ENCODE measurements at regions not wholly inside any gene's neighbourhood (a gene's known extent, or its start where the extent isn't known, plus 50 kb on each side); places are given as distances from the start of the nearest gene placed in this dataset.

DNA sequence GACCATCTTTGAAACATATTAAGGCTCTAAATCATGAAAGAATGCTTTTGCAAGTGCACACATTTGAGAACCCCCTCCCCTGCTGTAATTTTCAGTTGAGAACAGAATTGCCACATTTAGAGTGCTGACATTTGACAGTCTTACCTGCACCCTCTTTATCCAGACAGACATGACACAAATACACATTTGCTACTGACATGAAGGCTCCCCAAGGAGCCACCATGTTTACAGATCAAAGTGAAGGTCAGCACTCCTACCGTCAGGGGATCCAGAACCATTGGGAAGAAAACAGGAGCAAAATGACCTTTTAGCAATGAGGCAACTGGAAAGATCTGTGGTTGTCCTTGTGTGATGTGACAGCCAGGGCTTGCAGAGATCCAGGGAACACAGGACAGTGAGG is 315.4 kb upstream of the CNR1 start (continued):
- TF ChIP-seq BCLAF1 (IDR thresholded peaks at IDR 0.05) = no peak
- TF ChIP-seq ZNF17 (CRISPR knock-in tag; IDR thresholded peaks at IDR 0.05) = no peak

DNA sequence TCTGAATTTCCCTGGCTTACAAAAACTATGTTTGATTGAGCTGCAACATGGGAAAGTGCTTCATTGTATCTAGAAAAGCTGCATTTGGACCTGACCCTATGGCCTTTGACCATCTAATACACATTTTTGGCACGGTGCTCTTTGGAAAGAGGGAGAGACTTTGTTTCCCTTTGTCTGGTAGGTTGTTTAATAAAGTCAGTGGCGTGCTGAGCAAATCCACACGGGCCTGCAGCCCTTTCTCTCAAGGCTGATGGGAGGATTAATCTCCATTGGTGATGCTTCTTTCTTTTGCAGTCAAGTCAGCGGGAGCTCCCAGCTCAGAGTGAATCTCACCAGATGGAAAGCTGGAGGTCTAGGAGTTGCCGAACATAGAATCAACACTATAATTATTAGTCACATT is 314.7 kb upstream of the CNR1 start:
- intact Hi-C loops (cut with micrococcal nuclease; ENCODE audit: unreplicated experiment) = no loop called here
- Histone ChIP-seq H3K4me3 (replicated peaks in 1 of 3; ENCODE audit: insufficient read depth in 1 of 3, low read depth in 2 of 3, low read length in 3 of 3) (no peak overlapping the region), H3K9me3 (ENCODE audit: low read length) (peaks cover 18% of the 10 kb centered on the region), H3K9ac (ENCODE audit: insufficient read depth, low read depth, low read length) (no peak overlapping the region), H3K79me2 (ENCODE audit: insufficient read depth, low read length) (no peaks in the 10 kb centered on the region), H3K4me2 (ENCODE audit: low read depth, low read length) (no peak overlapping the region), H3K27me3 (ENCODE audit: control insufficient read depth in 1 of 2, insufficient read depth in 2 of 2, low read length in 2 of 2) (no peaks in the 10 kb centered on the region), H3K4me1 (ENCODE audit: insufficient read depth, low read length) (no peaks in the 10 kb centered on the region), H2AFZ (ENCODE audit: low read length) (no peak overlapping the region), H3K27ac (ENCODE audit: extremely low read length, insufficient read depth, low read length) (no peak overlapping the region), H3K36me3 (replicated peaks in 1 of 2; ENCODE audit: control insufficient read depth in 1 of 2, insufficient read depth in 2 of 2, low read length in 2 of 2) (no peaks in the 10 kb centered on the region), H4K20me1 (ENCODE audit: insufficient read depth, low read length) (no peaks in the 10 kb centered on the region)
- ATAC-seq (no peak), DNase-seq (ENCODE audit: low spot score) (no peak), FAIRE-seq (no peak)
- no TSS peak for BruUV-seq (replicated peaks)
- in situ Hi-C loops (cut with HindIII; ENCODE audit: extremely low pct_ligation_motif_present, low pct_unique_long_range_greater_than_20kb) = no loop called here
- TF ChIP-seq, protein P1, sequence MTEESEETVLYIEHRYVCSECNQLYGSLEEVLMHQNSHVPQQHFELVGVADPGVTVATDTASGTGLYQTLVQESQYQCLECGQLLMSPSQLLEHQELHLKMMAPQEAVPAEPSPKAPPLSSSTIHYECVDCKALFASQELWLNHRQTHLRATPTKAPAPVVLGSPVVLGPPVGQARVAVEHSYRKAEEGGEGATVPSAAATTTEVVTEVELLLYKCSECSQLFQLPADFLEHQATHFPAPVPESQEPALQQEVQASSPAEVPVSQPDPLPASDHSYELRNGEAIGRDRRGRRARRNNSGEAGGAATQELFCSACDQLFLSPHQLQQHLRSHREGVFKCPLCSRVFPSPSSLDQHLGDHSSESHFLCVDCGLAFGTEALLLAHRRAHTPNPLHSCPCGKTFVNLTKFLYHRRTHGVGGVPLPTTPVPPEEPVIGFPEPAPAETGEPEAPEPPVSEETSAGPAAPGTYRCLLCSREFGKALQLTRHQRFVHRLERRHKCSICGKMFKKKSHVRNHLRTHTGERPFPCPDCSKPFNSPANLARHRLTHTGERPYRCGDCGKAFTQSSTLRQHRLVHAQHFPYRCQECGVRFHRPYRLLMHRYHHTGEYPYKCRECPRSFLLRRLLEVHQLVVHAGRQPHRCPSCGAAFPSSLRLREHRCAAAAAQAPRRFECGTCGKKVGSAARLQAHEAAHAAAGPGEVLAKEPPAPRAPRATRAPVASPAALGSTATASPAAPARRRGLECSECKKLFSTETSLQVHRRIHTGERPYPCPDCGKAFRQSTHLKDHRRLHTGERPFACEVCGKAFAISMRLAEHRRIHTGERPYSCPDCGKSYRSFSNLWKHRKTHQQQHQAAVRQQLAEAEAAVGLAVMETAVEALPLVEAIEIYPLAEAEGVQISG (CRISPR knock-in tag; IDR thresholded peaks at IDR 0.05) = no peak
- TF ChIP-seq ZNF629 (CRISPR knock-in tag; conservative IDR thresholded peaks at IDR 0.05) (no peak), HBP1 (CRISPR knock-in tag; IDR thresholded peaks at IDR 0.05; ENCODE audit: low read depth) (no peak)
- ChIA-PET CTCF (ENCODE audit: low intra/inter-chr PET ratio, low total read pairs) (no interaction called here), POLR2A (no interaction called here)
- 50% methylated on average over 5 of the region's 5 CpGs for WGBS (ENCODE audit: low lambda C conversion rate)
